Lung (tissue), 11 donors: ENCODE measurements at regions not wholly inside any gene's neighbourhood (a gene's known extent, or its start where the extent isn't known, plus 50 kb on each side); places are given as distances from the start of the nearest gene placed in this dataset.

ENCODE experiments used
- ATAC-seq: fragments of 200-7000 bp; cut with Tn5 transposase; one replicate; pipeline ENCODE4 v1.9.1; 2020; ENCODE audit warnings: moderate number of reproducible peaks; ENCODE audit not compliant: insufficient read depth, low FRiP score
- DNase-seq, 3 donors: peaks; one replicate each; pipeline ENCODE4 v3.0.0-alpha.2; 2013 to 2017
- H3K27ac ChIP-seq, 2 donors: one replicate each; pipeline ENCODE4 v1.5.1; 2013; ENCODE audit warnings: mild to moderate bottlenecking in 2 of 2, moderate library complexity in 2 of 2, control low read depth in 1 of 2, inconsistent platforms in 1 of 2, low read depth in 1 of 2, low read length in 1 of 2
- H3K27me3 ChIP-seq, 3 donors: one replicate each; pipeline ENCODE4 v1.5.1; 2013; ENCODE audit warnings: low read length in 2 of 3; ENCODE audit not compliant: control insufficient read depth in 3 of 3, insufficient read depth in 3 of 3
- H3K36me3 ChIP-seq, 4 donors: one replicate each; pipeline ENCODE4 v1.5.1; 2013; ENCODE audit warnings: low read length in 4 of 4, mild to moderate bottlenecking in 1 of 4, moderate library complexity in 1 of 4; ENCODE audit not compliant: control insufficient read depth in 4 of 4, insufficient read depth in 4 of 4
- H3K4me1 ChIP-seq, 5 donors: one replicate each; pipeline ENCODE4 v1.5.1; 2013; ENCODE audit warnings: low read length in 5 of 5, mild to moderate bottlenecking in 2 of 5, moderate library complexity in 1 of 5; ENCODE audit not compliant: control insufficient read depth in 5 of 5, insufficient read depth in 5 of 5
- H3K4me3 ChIP-seq: one replicate; pipeline ENCODE4 v1.5.1; 2013; ENCODE audit warnings: mild to moderate bottlenecking, control low read depth, moderate library complexity
- H3K9ac ChIP-seq, 2 donors: one replicate each; pipeline ENCODE4 v1.5.1; 2013; ENCODE audit warnings: low read length in 2 of 2, control low read depth in 1 of 2; ENCODE audit not compliant: insufficient read depth in 1 of 2
- H3K9me3 ChIP-seq, 4 donors: one replicate each; pipeline ENCODE4 v1.5.1; 2013; ENCODE audit warnings: low read length in 3 of 4, mild to moderate bottlenecking in 1 of 4, moderate library complexity in 1 of 4; ENCODE audit not compliant: control insufficient read depth in 4 of 4, insufficient read depth in 3 of 4
- WGBS, 2 donors: extraction: QIAGEN DNeasy Blood & Tissue Kit; methylation state at CpG; one replicate each; pipeline ENCODE4 v1.1.7; 2013; 5-methylcytosine and 5-hydroxymethylcytosine counted together
- TF ChIP-seq, protein P1 (sequence below): IDR thresholded peaks from 2 replicates; pipeline ENCODE4 v1.5.1; 2012; ENCODE audit warnings: mild to moderate bottlenecking; ENCODE audit errors: control extremely low read depth, extremely low read depth
- donor health status: control.
- donor health status: control.
- donor health status: Bipolar disorder and iron deficiency.
- donor health status: healthy.
- donor health status: DM: yes; HTN: yes; CAD: no.

DNA sequence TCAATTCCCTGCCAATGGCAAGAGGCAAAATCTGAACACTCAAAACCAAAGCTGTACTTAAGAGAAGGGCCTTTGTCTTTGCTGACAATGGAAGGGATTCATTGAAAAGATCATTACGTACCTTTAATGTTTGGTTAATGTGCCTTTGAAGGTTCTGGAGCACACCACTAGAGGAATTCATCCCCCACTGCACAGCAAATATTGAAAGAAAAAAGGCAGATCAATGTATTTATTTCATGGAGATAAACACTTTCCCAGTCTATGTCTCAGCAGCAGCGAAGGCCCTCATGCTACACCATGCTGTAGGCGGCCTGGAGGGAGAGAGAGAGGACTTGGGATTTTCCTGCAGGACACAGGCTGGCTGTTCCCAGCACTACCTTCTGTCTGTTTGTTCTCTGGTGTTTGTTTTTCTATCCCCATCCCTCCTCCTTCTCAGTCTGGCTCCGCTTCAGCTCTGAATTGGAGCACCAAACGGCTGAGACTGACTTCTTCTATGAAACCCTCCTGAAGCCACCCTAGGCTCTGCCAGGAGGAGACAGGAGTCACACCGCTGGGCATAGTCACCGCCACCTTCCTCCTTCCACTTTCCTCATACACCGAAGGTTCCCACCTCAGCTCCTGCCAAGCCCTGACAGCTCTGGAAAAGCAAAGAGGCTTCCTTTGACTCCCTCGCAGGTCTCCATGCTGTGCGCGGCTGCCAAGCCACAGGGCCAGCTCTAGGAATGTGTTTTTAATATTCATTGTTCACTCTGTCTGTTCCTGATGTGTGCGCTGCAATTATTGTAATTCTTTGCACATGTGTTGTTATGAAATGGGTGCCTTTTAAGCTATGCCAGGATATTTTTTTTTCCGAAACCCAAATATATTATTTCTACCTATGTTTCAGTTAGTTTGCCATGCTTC is 301.5 kb downstream of the FZD1 start:
- ATAC-seq (no peak), DNase-seq (peak in 2 of 3 donors; percentile 28 to 50)
- H3K4me3 ChIP-seq, result no peak overlapping the region
- TF ChIP-seq, protein P1, sequence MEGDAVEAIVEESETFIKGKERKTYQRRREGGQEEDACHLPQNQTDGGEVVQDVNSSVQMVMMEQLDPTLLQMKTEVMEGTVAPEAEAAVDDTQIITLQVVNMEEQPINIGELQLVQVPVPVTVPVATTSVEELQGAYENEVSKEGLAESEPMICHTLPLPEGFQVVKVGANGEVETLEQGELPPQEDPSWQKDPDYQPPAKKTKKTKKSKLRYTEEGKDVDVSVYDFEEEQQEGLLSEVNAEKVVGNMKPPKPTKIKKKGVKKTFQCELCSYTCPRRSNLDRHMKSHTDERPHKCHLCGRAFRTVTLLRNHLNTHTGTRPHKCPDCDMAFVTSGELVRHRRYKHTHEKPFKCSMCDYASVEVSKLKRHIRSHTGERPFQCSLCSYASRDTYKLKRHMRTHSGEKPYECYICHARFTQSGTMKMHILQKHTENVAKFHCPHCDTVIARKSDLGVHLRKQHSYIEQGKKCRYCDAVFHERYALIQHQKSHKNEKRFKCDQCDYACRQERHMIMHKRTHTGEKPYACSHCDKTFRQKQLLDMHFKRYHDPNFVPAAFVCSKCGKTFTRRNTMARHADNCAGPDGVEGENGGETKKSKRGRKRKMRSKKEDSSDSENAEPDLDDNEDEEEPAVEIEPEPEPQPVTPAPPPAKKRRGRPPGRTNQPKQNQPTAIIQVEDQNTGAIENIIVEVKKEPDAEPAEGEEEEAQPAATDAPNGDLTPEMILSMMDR, result no peak
- H3K27me3 ChIP-seq, result no peaks in the 10 kb centered on the region
- H3K36me3 ChIP-seq, result no peaks in the 10 kb centered on the region
- H3K9me3 ChIP-seq, result no peaks in the 10 kb centered on the region
- peaks cover 0 to 50% (median 15%) of the 10 kb centered on the region in 5 donors for H3K4me1 ChIP-seq
- H3K27ac ChIP-seq, result no peak overlapping the region
- WGBS, 2 donors, result 65 to 72% methylated on average over 13 of the region's 13 CpGs
- peak overlapping the region in 1 of 2 donors; percentile 17 for H3K9ac ChIP-seq

DNA sequence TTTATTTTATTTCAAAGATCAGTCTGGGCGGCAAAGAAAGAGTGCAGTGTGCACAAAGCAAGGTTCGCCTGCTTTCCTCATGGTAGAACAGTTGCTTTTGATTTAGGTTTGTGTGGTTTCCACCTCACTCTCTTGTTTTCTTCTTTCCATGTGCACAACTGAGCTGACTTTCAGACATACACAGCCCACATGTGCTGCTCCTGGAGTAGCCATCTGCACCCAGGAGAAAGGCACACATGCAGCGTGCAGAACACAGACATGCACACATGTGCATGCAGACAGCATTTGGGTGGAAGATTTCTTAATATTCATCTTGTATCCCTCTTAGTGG is 302.1 kb downstream of the FZD1 start:
- H3K9me3 ChIP-seq, result no peaks in the 10 kb centered on the region
- peaks cover 0 to 52% (median 15%) of the 10 kb centered on the region in 5 donors for H3K4me1 ChIP-seq
- ATAC-seq, result no peak
- TF ChIP-seq, protein P1, result no peak
- H3K9ac ChIP-seq, result no peak overlapping the region
- H3K27ac ChIP-seq, result no peak overlapping the region
- no peaks in the 10 kb centered on the region for H3K36me3 ChIP-seq
- H3K27me3 ChIP-seq, result no peaks in the 10 kb centered on the region
- H3K4me3 ChIP-seq, result no peak overlapping the region
- DNase-seq, result no peak
- 89 to 90% methylated on average over 3 of the region's 3 CpGs for WGBS, 2 donors

DNA sequence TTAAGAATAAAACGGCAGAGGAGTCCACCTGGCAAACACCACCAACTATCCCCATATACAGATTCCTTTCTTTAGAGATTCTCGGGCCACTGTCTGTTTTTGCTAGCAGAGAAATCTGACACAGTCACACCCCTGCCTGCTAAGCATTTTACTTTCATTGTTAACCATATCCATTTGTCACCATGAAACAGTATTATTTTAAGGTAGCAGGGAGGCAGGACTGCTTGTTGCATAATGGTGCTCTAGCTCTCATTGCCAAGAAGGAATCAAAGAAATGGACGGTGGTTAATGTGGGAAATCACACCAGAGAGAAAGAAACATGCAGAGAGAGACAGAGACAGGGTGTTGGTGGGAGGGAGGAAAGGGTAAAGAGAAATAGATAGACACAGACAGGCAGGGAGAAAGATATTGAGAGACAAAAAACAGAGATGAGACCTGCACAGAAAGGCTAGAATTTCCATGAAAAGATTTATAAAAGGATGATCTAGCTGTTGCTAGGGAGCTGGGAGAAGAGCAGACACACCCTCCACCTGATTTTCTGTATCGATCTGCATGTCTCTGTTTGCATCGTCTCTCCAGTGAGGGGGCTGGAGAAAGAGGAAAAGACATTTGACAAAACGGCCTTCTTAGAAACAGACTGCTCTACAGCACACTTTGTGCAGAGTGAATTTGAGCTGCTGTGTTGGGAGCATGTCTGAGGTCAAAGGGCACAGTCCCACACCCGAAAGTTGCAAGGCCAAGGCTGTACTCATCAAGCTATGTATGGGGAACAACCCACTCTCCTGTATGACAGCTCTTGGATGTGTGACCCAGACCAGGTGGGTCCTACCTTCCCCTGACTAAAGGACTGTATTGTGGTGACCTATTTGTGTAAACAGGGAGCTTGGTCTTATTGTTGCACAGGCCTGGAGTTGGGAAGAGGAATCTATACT is 303.1 kb downstream of the FZD1 start:
- WGBS, 2 donors, result 74 to 77% methylated on average over 7 of the region's 7 CpGs
- H3K27me3 ChIP-seq, result no peaks in the 10 kb centered on the region

More for the DNA sequence above, 303.1 kb downstream of the FZD1 start:
- no peak for DNase-seq
- peaks cover 0 to 52% (median 15%) of the 10 kb centered on the region in 5 donors for H3K4me1 ChIP-seq
- H3K9me3 ChIP-seq, result no peaks in the 10 kb centered on the region
- H3K36me3 ChIP-seq, result no peaks in the 10 kb centered on the region
- no peak for ATAC-seq
- no peak overlapping the region for H3K27ac ChIP-seq
- H3K9ac ChIP-seq, result no peak overlapping the region
- TF ChIP-seq, protein P1, result no peak
- H3K4me3 ChIP-seq, result no peak overlapping the region
